ENCODE measurements at regions not wholly inside any gene's neighbourhood (a gene's known extent, or its start where the extent isn't known, plus 50 kb on each side); places are given as distances from the start of the nearest gene placed in this dataset.

DNA sequence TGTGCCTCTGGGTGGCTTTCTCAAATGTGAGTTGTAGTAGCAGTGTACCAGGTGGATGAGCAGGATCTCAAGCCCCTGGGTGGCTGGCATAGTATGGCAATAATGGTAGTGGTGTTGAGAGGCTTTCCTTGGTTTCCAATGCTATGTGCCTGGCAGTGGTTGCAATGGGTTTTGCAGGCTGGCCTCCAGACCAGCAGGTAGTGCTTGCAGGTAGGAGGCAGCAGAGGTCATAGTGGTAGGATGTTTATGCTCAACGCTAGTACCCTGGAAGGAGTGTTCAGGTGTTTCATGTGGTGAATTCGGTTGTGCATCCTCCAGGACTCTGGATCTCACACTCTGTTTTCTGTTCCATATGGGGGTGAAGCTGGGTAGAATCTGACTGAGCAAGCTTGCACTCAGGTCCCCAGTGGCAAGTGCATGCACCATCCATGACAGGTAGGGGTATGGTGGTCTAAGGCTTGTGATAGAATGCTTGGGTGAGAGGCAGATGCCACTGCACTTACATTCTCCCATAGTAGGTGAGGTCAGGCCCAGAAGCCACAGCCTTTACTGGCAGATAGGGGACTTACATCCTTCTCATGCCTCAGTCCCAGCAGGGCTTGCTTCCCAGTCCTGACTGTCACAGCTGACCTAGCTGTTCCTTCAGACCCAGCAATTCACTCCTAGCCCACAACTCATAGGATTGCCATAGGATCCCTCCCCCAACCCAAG, 410.5 kb upstream of the LRRC7 start:
- TF ChIP-seq RAD21 (conservative IDR thresholded peaks at IDR 0.05): no peak
- no peak for TF ChIP-seq MXI1 (conservative IDR thresholded peaks at IDR 0.05; ENCODE audit: poor library complexity, severe bottlenecking)

DNA sequence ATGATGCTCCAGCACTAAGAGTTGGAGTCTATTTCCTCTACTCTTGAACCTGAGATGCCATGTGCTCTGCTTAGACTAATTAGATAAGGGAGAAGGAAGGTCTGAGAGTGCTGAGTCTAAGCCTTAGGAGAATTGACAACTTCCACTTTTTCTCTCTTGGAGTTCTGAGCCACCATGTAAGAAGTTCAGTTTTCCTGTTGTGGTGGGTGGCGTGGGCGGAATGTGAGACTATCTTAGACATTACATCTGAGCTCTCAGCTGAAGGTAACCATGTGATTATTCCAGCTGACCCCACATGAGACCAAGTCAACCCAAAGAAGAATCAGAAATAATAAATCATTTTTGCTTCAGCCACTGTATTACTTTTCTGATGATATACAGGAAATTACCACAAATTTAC, 404.5 kb upstream of the LRRC7 start:
- Histone ChIP-seq H3K36me3 (ENCODE audit: insufficient read depth, low read length) (no peaks in the 10 kb centered on the region), H3F3A (ENCODE audit: insufficient read depth, low read length, poor library complexity, severe bottlenecking) (no peaks in the 10 kb centered on the region), H3K4me3 (ENCODE audit: low read length) (no peak overlapping the region), H3K27me3 (ENCODE audit: insufficient read depth, low read depth, low read length) (no peaks in the 10 kb centered on the region), H3K4me2 (ENCODE audit: low read length) (no peak overlapping the region), H3K9me2 (ENCODE audit: insufficient read depth, low read length) (no peaks in the 10 kb centered on the region), H3K79me2 (replicated peaks; ENCODE audit: insufficient read depth, low read length) (no peaks in the 10 kb centered on the region), H3K27ac (ENCODE audit: low read length) (no peak overlapping the region), H4K20me1 (ENCODE audit: insufficient read depth) (no peaks in the 10 kb centered on the region), H2AFZ (ENCODE audit: low read depth, low read length) (no peak overlapping the region), H3K9me3 (ENCODE audit: low read length) (no peaks in the 10 kb centered on the region), H3K9ac (ENCODE audit: low read length) (no peak overlapping the region)
- TF ChIP-seq, protein P1, sequence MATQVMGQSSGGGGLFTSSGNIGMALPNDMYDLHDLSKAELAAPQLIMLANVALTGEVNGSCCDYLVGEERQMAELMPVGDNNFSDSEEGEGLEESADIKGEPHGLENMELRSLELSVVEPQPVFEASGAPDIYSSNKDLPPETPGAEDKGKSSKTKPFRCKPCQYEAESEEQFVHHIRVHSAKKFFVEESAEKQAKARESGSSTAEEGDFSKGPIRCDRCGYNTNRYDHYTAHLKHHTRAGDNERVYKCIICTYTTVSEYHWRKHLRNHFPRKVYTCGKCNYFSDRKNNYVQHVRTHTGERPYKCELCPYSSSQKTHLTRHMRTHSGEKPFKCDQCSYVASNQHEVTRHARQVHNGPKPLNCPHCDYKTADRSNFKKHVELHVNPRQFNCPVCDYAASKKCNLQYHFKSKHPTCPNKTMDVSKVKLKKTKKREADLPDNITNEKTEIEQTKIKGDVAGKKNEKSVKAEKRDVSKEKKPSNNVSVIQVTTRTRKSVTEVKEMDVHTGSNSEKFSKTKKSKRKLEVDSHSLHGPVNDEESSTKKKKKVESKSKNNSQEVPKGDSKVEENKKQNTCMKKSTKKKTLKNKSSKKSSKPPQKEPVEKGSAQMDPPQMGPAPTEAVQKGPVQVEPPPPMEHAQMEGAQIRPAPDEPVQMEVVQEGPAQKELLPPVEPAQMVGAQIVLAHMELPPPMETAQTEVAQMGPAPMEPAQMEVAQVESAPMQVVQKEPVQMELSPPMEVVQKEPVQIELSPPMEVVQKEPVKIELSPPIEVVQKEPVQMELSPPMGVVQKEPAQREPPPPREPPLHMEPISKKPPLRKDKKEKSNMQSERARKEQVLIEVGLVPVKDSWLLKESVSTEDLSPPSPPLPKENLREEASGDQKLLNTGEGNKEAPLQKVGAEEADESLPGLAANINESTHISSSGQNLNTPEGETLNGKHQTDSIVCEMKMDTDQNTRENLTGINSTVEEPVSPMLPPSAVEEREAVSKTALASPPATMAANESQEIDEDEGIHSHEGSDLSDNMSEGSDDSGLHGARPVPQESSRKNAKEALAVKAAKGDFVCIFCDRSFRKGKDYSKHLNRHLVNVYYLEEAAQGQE (IDR thresholded peaks at IDR 0.05; ENCODE audit: borderline replicate concordance): no peak
- TF ChIP-seq EZH2 (IDR thresholded peaks at IDR 0.05; ENCODE audit: borderline replicate concordance, insufficient read depth, low read length, poor library complexity, severe bottlenecking): no peak
- TF ChIP-seq EP300 (conservative IDR thresholded peaks at IDR 0.05; ENCODE audit: poor library complexity, severe bottlenecking): no peak
- no peak for TF ChIP-seq MXI1 (conservative IDR thresholded peaks at IDR 0.05; ENCODE audit: poor library complexity, severe bottlenecking)
- no peak for TF ChIP-seq SMC3 (conservative IDR thresholded peaks at IDR 0.05; ENCODE audit: poor library complexity)
- no peak for TF ChIP-seq RAD21 (conservative IDR thresholded peaks at IDR 0.05)
- TF ChIP-seq TAF1 (IDR thresholded peaks at IDR 0.05; ENCODE audit: low read depth): no peak
- TF ChIP-seq, protein P2, sequence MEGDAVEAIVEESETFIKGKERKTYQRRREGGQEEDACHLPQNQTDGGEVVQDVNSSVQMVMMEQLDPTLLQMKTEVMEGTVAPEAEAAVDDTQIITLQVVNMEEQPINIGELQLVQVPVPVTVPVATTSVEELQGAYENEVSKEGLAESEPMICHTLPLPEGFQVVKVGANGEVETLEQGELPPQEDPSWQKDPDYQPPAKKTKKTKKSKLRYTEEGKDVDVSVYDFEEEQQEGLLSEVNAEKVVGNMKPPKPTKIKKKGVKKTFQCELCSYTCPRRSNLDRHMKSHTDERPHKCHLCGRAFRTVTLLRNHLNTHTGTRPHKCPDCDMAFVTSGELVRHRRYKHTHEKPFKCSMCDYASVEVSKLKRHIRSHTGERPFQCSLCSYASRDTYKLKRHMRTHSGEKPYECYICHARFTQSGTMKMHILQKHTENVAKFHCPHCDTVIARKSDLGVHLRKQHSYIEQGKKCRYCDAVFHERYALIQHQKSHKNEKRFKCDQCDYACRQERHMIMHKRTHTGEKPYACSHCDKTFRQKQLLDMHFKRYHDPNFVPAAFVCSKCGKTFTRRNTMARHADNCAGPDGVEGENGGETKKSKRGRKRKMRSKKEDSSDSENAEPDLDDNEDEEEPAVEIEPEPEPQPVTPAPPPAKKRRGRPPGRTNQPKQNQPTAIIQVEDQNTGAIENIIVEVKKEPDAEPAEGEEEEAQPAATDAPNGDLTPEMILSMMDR (IDR thresholded peaks at IDR 0.05; ENCODE audit: poor library complexity, severe bottlenecking): no peak
- no peak for TF ChIP-seq POLR2AphosphoS5 (IDR thresholded peaks at IDR 0.05)

More for the DNA sequence above, 410.5 kb upstream of the LRRC7 start:
- H3K27ac ChIP-seq (ENCODE audit: low read length): no peak overlapping the region
- no peaks in the 10 kb centered on the region for H4K20me1 ChIP-seq (ENCODE audit: insufficient read depth)
- H3K9me2 ChIP-seq (ENCODE audit: insufficient read depth, low read length): no peaks in the 10 kb centered on the region
- no peaks in the 10 kb centered on the region for H3K36me3 ChIP-seq (ENCODE audit: insufficient read depth, low read length)
- no peak overlapping the region for H3K9ac ChIP-seq (ENCODE audit: low read length)
- H3F3A ChIP-seq (ENCODE audit: insufficient read depth, low read length, poor library complexity, severe bottlenecking): no peaks in the 10 kb centered on the region
- H3K9me3 ChIP-seq (ENCODE audit: low read length): no peaks in the 10 kb centered on the region
- H3K27me3 ChIP-seq (ENCODE audit: insufficient read depth, low read depth, low read length): no peaks in the 10 kb centered on the region
- H3K79me2 ChIP-seq (replicated peaks; ENCODE audit: insufficient read depth, low read length): no peaks in the 10 kb centered on the region
- H3K4me2 ChIP-seq (ENCODE audit: low read length): no peak overlapping the region
- no peak overlapping the region for H3K4me3 ChIP-seq (ENCODE audit: low read length)
- no peak overlapping the region for H2AFZ ChIP-seq (ENCODE audit: low read depth, low read length)
